Activated B cell treated with CpG ODN at 0.5 μM for 24 hours (primary cell): ENCODE measurements at regions not wholly inside any gene's neighbourhood (a gene's known extent, or its start where the extent isn't known, plus 50 kb on each side); places are given as distances from the start of the nearest gene placed in this dataset.
"Not testable (repeated sequence)": the region's sequence is repeated elsewhere in the genome, so short reads cannot be mapped to it uniquely, and the experiment has no call there.

Experiments
- ATAC-seq: fragments of 200-7000 bp; cut with Tn5 transposase; one replicate; pipeline ENCODE4 v1.10.0; 2021; ENCODE audit warnings: low read depth, mild to moderate bottlenecking, moderate library complexity
- CTCF ChIA-PET: fragments of 350-600 bp; sonication (Branson Sonifier 250); formaldehyde crosslinking; loops from one replicate; lab custom pipeline; 2021; ENCODE audit warnings: antibody characterized with exemption; lab: Charles Lee
- POLR2A ChIA-PET: fragments of 350-600 bp; sonication (Branson Sonifier 250); formaldehyde crosslinking; loops from one replicate; lab custom pipeline; 2021; ENCODE audit warnings: antibody characterized with exemption; lab: Charles Lee
- DNase-seq: peaks from one replicate; pipeline ENCODE4 v3.0.0; 2022
- H3K27ac Mint-ChIP-seq: one replicate; pipeline ENCODE4 v1.8.0; 2020; ENCODE audit warnings: mixed read lengths
- H3K27me3 Mint-ChIP-seq: one replicate; pipeline ENCODE4 v1.8.0; 2021; ENCODE audit warnings: mixed read lengths
- H3K36me3 Mint-ChIP-seq: one replicate; pipeline ENCODE4 v1.8.0; 2021; ENCODE audit warnings: low read depth, mixed read lengths
- H3K4me1 Mint-ChIP-seq: one replicate; pipeline ENCODE4 v1.8.0; 2021; ENCODE audit warnings: mixed read lengths
- H3K4me3 Mint-ChIP-seq: one replicate; pipeline ENCODE4 v1.8.0; 2020; ENCODE audit warnings: mild to moderate bottlenecking, mixed read lengths
- H3K9me3 Mint-ChIP-seq: one replicate; pipeline ENCODE4 v1.8.0; 2020; ENCODE audit warnings: mixed read lengths
- CTCF ChIP-seq: fragments of 200-600 bp; IDR thresholded peaks from one replicate; pipeline ENCODE4 v1.8.0; 2022; ENCODE audit warnings: antibody characterized with exemption, mild to moderate bottlenecking
- intact Hi-C: fragments of 100-400 bp; cut with micrococcal nuclease; formaldehyde crosslinking; loops from one replicate; pipeline ENCODE4 v1.15.1; 2024

GRCh38 chr6:2344319-2344905 lies 99.0 kb upstream of the GMDS start:
- ChIA-PET POLR2A (interaction anchor here (0.6 kb wide), 1 partner anchor 548 kb away, joined by 4 read pairs; no protein-coding TSS in a partner anchor), CTCF (no interaction called here)
- intact Hi-C loops, result no loop called here
- no peak overlapping the region for H3K27ac Mint-ChIP-seq
- H3K27me3 Mint-ChIP-seq, result no peaks in the 10 kb centered on the region
- ATAC-seq (no peak), DNase-seq (no peak)
- no peak for TF ChIP-seq CTCF
- H3K9me3 Mint-ChIP-seq, result peaks cover 21% of the 10 kb centered on the region
- no peak overlapping the region for H3K4me3 Mint-ChIP-seq
- no peaks in the 10 kb centered on the region for H3K4me1 Mint-ChIP-seq
- peaks cover 5% of the 10 kb centered on the region for H3K36me3 Mint-ChIP-seq

- ATAC-seq (no peak), DNase-seq (no peak)
- no peak for TF ChIP-seq CTCF
- H3K9me3 Mint-ChIP-seq, result peaks cover 45% of the 10 kb centered on the region
- H3K27me3 Mint-ChIP-seq, result no peaks in the 10 kb centered on the region
- intact Hi-C loops, result no loop called here
- ChIA-PET CTCF (no interaction called here), POLR2A (no interaction called here)
- H3K27ac Mint-ChIP-seq, result no peak overlapping the region
- H3K36me3 Mint-ChIP-seq, result peaks cover 68% of the 10 kb centered on the region
- no peaks in the 10 kb centered on the region for H3K4me1 Mint-ChIP-seq
- H3K4me3 Mint-ChIP-seq, result no peak overlapping the region
Observed at GRCh38 chr6:2327591-2327990, 82.2 kb upstream of the GMDS start.

- H3K9me3 Mint-ChIP-seq, result peaks cover 59% of the 10 kb centered on the region
- intact Hi-C loops, result no loop called here
- no peak overlapping the region for H3K27ac Mint-ChIP-seq
Observed at GRCh38 chr6:2324166-2324953, 79.0 kb upstream of the GMDS start.

GRCh38 chr6:2317498-2317897 lies 72.1 kb upstream of the GMDS start:
- H3K27me3 Mint-ChIP-seq, intact Hi-C loops, H3K4me1 Mint-ChIP-seq, POLR2A ChIA-PET, ATAC-seq, CTCF ChIA-PET, DNase-seq, H3K27ac Mint-ChIP-seq, H3K4me3 Mint-ChIP-seq: not testable (repeated sequence)
- Mint-ChIP-seq H3K9me3 (peaks cover 33% of the 10 kb centered on the region), H3K36me3 (peaks cover 46% of the 10 kb centered on the region)

More at GRCh38 chr6:2324166-2324953, 79.0 kb upstream of the GMDS start:
- CTCF ChIA-PET, result no interaction called here
- POLR2A ChIA-PET, result no interaction called here
- ATAC-seq (no peak), DNase-seq (no peak)
- H3K36me3 Mint-ChIP-seq, result peaks cover 75% of the 10 kb centered on the region
- no peaks in the 10 kb centered on the region for H3K4me1 Mint-ChIP-seq
- H3K4me3 Mint-ChIP-seq, result no peak overlapping the region
- H3K27me3 Mint-ChIP-seq, result no peaks in the 10 kb centered on the region
- no peak for TF ChIP-seq CTCF

GRCh38 chr6:2314641-2315040 lies 69.2 kb upstream of the GMDS start:
- CTCF ChIA-PET, result no interaction called here

More at GRCh38 chr6:2314641-2315040, 69.2 kb upstream of the GMDS start:
- intact Hi-C loops, result no loop called here
- ATAC-seq (no peak), DNase-seq (no peak)
- Mint-ChIP-seq H3K36me3 (peaks cover 27% of the 10 kb centered on the region), H3K27me3 (no peaks in the 10 kb centered on the region), H3K4me1 (no peaks in the 10 kb centered on the region), H3K27ac (no peak overlapping the region), H3K4me3 (no peak overlapping the region), H3K9me3 (peaks cover 13% of the 10 kb centered on the region)
- no peak for TF ChIP-seq CTCF
- POLR2A ChIA-PET, result no interaction called here
